ENCODE measurements at regions not wholly inside any gene's neighbourhood (a gene's known extent, or its start where the extent isn't known, plus 50 kb on each side); places are given as distances from the start of the nearest gene placed in this dataset.

DNA sequence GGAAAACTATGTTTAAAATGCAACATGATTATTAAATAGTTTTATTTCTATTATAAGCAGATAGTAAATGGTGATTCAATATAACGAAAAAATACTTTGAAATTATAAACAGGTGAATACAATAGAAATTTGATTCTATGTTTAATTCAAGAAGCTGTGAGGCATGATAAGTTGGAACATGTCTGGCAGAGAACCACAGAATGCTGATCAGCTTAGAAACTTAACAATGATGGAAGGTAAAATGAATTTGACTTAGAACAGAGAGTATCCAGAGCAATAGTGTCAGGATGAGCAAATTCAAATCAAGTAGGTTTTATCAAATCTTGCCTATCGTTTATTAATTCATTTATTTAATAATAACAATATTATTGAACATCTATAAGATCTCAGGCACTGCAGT lies 83.4 kb upstream of the ADGRL4 start:
- no peaks in the 10 kb centered on the region for H3K4me1 Mint-ChIP-seq (ENCODE audit: low read depth)
- DNase-seq (ENCODE audit: low spot score, unreplicated experiment), result no peak

GRCh38 chr1:79082233-79082632 lies 75.7 kb upstream of the ADGRL4 start:
- Mint-ChIP-seq H3K4me3 (ENCODE audit: low read depth) (no peak overlapping the region), H3K9me3 (ENCODE audit: low read depth) (no peaks in the 10 kb centered on the region)
- DNase-seq (ENCODE audit: low spot score, unreplicated experiment), result no peak

More for the DNA sequence above, 83.4 kb upstream of the ADGRL4 start:
- no peak overlapping the region for H3K27ac Mint-ChIP-seq
- H3K4me3 Mint-ChIP-seq (ENCODE audit: low read depth), result no peak overlapping the region
- no peaks in the 10 kb centered on the region for H3K36me3 Mint-ChIP-seq (ENCODE audit: insufficient read depth)
- TF ChIP-seq CTCF (IDR thresholded peaks at IDR 0.05; ENCODE audit: unreplicated experiment), result no peak
- no peaks in the 10 kb centered on the region for H3K27me3 Mint-ChIP-seq
- no peaks in the 10 kb centered on the region for H3K9me3 Mint-ChIP-seq (ENCODE audit: low read depth)

DNA sequence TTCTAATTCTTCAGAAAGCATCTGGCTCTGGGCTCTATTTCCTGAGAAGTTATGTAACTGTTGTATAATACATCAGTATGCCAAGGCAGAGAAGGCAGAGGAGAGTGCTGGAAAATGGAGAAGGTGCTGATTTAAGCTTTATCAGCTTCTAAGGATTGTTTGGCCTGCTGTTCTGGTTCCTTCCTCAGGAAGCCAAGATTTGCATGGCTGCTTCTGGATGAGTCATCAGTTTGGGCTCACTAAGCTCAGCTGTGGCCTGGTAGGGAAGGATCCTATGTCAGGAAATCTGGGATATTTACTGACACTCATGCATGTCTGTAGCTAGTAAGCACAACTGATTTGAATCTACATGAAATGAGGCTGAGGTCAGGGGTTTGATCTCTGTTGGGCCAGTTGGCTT lies 73.2 kb upstream of the ADGRL4 start:
- H3K4me3 Mint-ChIP-seq (ENCODE audit: low read depth), result no peak overlapping the region
- H3K4me1 Mint-ChIP-seq (ENCODE audit: low read depth), result no peaks in the 10 kb centered on the region
- H3K27ac Mint-ChIP-seq, result no peak overlapping the region
- no peaks in the 10 kb centered on the region for H3K36me3 Mint-ChIP-seq (ENCODE audit: insufficient read depth)
- no peaks in the 10 kb centered on the region for H3K9me3 Mint-ChIP-seq (ENCODE audit: low read depth)
- no peaks in the 10 kb centered on the region for H3K27me3 Mint-ChIP-seq
- no peak for DNase-seq (ENCODE audit: low spot score, unreplicated experiment)
- no peak for TF ChIP-seq CTCF (IDR thresholded peaks at IDR 0.05; ENCODE audit: unreplicated experiment)

More at GRCh38 chr1:79082233-79082632, 75.7 kb upstream of the ADGRL4 start:
- no peaks in the 10 kb centered on the region for H3K27me3 Mint-ChIP-seq
- no peaks in the 10 kb centered on the region for H3K36me3 Mint-ChIP-seq (ENCODE audit: insufficient read depth)
- H3K4me1 Mint-ChIP-seq (ENCODE audit: low read depth), result no peaks in the 10 kb centered on the region
- no peak overlapping the region for H3K27ac Mint-ChIP-seq
- TF ChIP-seq CTCF (IDR thresholded peaks at IDR 0.05; ENCODE audit: unreplicated experiment), result no peak

DNA sequence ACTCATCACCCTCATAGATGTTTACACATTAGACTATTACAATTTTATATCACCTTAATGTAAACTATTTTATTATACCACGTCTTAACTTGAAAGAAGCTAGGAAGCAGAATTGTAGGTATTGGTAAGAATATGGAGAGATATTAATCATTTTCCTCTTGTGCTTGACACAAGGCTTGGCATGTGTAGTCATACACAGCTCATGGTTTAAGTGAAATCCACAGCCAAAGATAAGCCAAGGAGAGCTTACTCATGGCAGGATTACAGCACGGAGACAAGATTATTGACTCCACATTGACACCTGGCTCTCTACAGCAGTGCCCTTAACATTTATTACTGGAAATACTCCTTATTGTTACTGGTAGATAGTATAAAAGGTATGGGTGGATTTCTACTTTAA lies 68.4 kb upstream of the ADGRL4 start:
- TF ChIP-seq CTCF (IDR thresholded peaks at IDR 0.05; ENCODE audit: unreplicated experiment), result no peak
- DNase-seq (ENCODE audit: low spot score, unreplicated experiment), result no peak
- Mint-ChIP-seq H3K27ac (no peak overlapping the region), H3K27me3 (no peaks in the 10 kb centered on the region), H3K9me3 (ENCODE audit: low read depth) (no peaks in the 10 kb centered on the region), H3K4me3 (ENCODE audit: low read depth) (no peak overlapping the region), H3K4me1 (ENCODE audit: low read depth) (no peaks in the 10 kb centered on the region), H3K36me3 (ENCODE audit: insufficient read depth) (no peaks in the 10 kb centered on the region)

DNA sequence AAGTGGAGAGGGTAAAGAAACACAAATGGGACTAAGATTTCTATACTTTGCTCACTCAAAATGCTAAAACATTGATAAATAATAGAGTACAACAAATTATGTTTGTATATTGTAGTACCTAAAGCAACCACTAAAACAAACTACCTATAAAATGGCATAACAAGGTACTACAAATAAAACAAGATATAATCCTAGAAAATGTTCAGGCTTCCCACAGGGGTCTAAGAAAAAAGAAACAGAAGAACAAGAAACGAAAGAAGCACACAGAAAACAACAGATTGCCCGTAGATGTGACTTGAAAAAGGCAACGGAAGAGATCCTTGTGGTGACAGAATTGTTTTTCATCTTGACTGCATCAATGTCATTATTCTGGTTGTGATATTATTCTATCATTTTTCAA lies 63.3 kb upstream of the ADGRL4 start:
- H3K9me3 Mint-ChIP-seq (ENCODE audit: low read depth), result no peaks in the 10 kb centered on the region
- H3K4me3 Mint-ChIP-seq (ENCODE audit: low read depth), result no peak overlapping the region
- DNase-seq (ENCODE audit: low spot score, unreplicated experiment), result no peak
- peak; percentile 30 for TF ChIP-seq CTCF (IDR thresholded peaks at IDR 0.05; ENCODE audit: unreplicated experiment)
- H3K4me1 Mint-ChIP-seq (ENCODE audit: low read depth), result no peaks in the 10 kb centered on the region
- H3K36me3 Mint-ChIP-seq (ENCODE audit: insufficient read depth), result no peaks in the 10 kb centered on the region
- no peak overlapping the region for H3K27ac Mint-ChIP-seq
- no peaks in the 10 kb centered on the region for H3K27me3 Mint-ChIP-seq
